IMR-90 (cell line): ENCODE measurements at regions not wholly inside any gene's neighbourhood (a gene's known extent, or its start where the extent isn't known, plus 50 kb on each side); places are given as distances from the start of the nearest gene placed in this dataset.

ENCODE experiments used
- ATAC-seq: fragments of 200-7000 bp; cut with Tn5 transposase; 2 replicates; pipeline ENCODE4 v1.9.1; 2020; ENCODE audit warnings: low read depth, mild to moderate bottlenecking, moderate library complexity
- BruUV-seq: library from RNA; stranded (reverse); fragments of 400-500 nt; replicated peaks from 2 replicates; lab custom pipeline; 2021; lab: Mats Ljungman, UMichigan
- CTCF ChIA-PET: fragments of 300-600 bp; formaldehyde crosslinking; extraction: SDS; loops from one replicate; lab custom pipeline; 2021; ENCODE audit warnings: antibody characterized with exemption; lab: Yijun Ruan, JAX
- POLR2A ChIA-PET: fragments of 300-600 bp; sonication (Branson Sonifier 250); formaldehyde crosslinking; loops from one replicate; lab custom pipeline; 2022; ENCODE audit warnings: antibody characterized with exemption; ENCODE audit not compliant: unreplicated experiment; lab: Charles Lee
- DNase-seq: peaks from one replicate; pipeline ENCODE4 v3.0.0; 2013
- H2AFZ ChIP-seq: replicated peaks from 2 replicates; pipeline ENCODE3; 2013; ENCODE audit warnings: low read length, mild to moderate bottlenecking; ENCODE audit not compliant: poor library complexity
- H2AK5ac ChIP-seq: 2 replicates; pipeline ENCODE4 v1.6.1; 2013; ENCODE audit warnings: low read depth, low read length, inconsistent platforms
- H2AK9ac ChIP-seq: replicated peaks from 2 replicates; pipeline ENCODE3; 2013; ENCODE audit warnings: mild to moderate bottlenecking, low read depth, low read length, moderate library complexity; ENCODE audit not compliant: poor library complexity
- H2BK120ac ChIP-seq: 2 replicates; pipeline ENCODE4 v1.6.1; 2013; ENCODE audit warnings: low read depth, low read length, inconsistent platforms
- H2BK15ac ChIP-seq: 3 replicates; pipeline ENCODE4 v1.6.1; 2013; ENCODE audit warnings: low read depth, low read length, inconsistent platforms
- H2BK20ac ChIP-seq: 2 replicates; pipeline ENCODE4 v1.6.1; 2013; ENCODE audit warnings: low read depth, mild to moderate bottlenecking, inconsistent platforms, low read length, moderate library complexity
- H2BK5ac ChIP-seq: 2 replicates; pipeline ENCODE4 v1.6.1; 2013; ENCODE audit warnings: mild to moderate bottlenecking, low read depth, low read length, inconsistent platforms; ENCODE audit not compliant: poor library complexity, severe bottlenecking
- H3K14ac ChIP-seq: replicated peaks from 2 replicates; pipeline ENCODE4 v1.6.1; 2013; ENCODE audit warnings: low read depth, low read length, inconsistent platforms
- H3K18ac ChIP-seq: 2 replicates; pipeline ENCODE4 v1.6.1; 2013; ENCODE audit warnings: low read depth, low read length, control low read depth
- H3K23ac ChIP-seq: 2 replicates; pipeline ENCODE4 v1.6.1; 2013; ENCODE audit warnings: low read depth, low read length, inconsistent platforms
- H3K27ac ChIP-seq: 2 replicates; pipeline ENCODE4 v1.5.1; 2013; ENCODE audit warnings: mild to moderate bottlenecking, control low read depth, low read length; ENCODE audit not compliant: insufficient read depth
- H3K27me3 ChIP-seq: 2 replicates; pipeline ENCODE4 v1.6.1; 2013; ENCODE audit warnings: low read length; ENCODE audit not compliant: control insufficient read depth, insufficient read depth
- H3K36me3 ChIP-seq: 2 replicates; pipeline ENCODE4 v1.6.1; 2013; ENCODE audit warnings: low read length, mixed read lengths; ENCODE audit not compliant: control insufficient read depth, insufficient read depth
- H3K4ac ChIP-seq: 2 replicates; pipeline ENCODE4 v1.6.1; 2013; ENCODE audit warnings: low read depth, low read length, inconsistent platforms
- H3K4me1 ChIP-seq: 2 replicates; pipeline ENCODE4 v1.6.1; 2013; ENCODE audit warnings: low read length, mixed read lengths; ENCODE audit not compliant: control insufficient read depth, insufficient read depth
- H3K4me2 ChIP-seq: 2 replicates; pipeline ENCODE4 v1.6.1; 2013; ENCODE audit warnings: low read depth, mild to moderate bottlenecking, control low read depth, low read length, moderate library complexity
- H3K4me3 ChIP-seq: 2 replicates; pipeline ENCODE4 v1.5.1; 2013; ENCODE audit warnings: low read depth, mild to moderate bottlenecking, control low read depth, low read length, moderate library complexity; ENCODE audit not compliant: insufficient read depth
- H3K56ac ChIP-seq: 2 replicates; pipeline ENCODE4 v1.6.1; 2013; ENCODE audit warnings: low read length, inconsistent platforms; ENCODE audit not compliant: insufficient read depth; ENCODE audit errors: extremely low read depth
- H3K79me1 ChIP-seq, 2 experiments: 2 replicates each; pipeline ENCODE4 v1.6.1; 2013; ENCODE audit warnings: low read length in 2 of 2, inconsistent platforms in 1 of 2, low read depth in 1 of 2
- H3K9ac ChIP-seq: 2 replicates; pipeline ENCODE4 v1.6.1; 2013; ENCODE audit warnings: low read depth, low read length, control low read depth
- H3K9me1 ChIP-seq: 2 replicates; pipeline ENCODE4 v1.6.1; 2013; ENCODE audit warnings: low read length, inconsistent platforms; ENCODE audit not compliant: insufficient read depth
- H3K9me3 ChIP-seq: 2 replicates; pipeline ENCODE4 v1.6.1; 2013; ENCODE audit warnings: low read length; ENCODE audit not compliant: control insufficient read depth, insufficient read depth
- H4K20me1 ChIP-seq: 2 replicates; pipeline ENCODE4 v1.6.1; 2013; ENCODE audit warnings: low read length, inconsistent platforms; ENCODE audit not compliant: insufficient read depth
- H4K5ac ChIP-seq: 2 replicates; pipeline ENCODE4 v1.6.1; 2013; ENCODE audit warnings: mild to moderate bottlenecking, low read depth, low read length, control low read depth
- H4K8ac ChIP-seq, 2 experiments: 2 replicates each; pipeline ENCODE4 v1.6.1; 2013; ENCODE audit warnings: low read depth in 2 of 2, low read length in 2 of 2, control low read depth in 1 of 2, inconsistent platforms in 1 of 2
- H4K91ac ChIP-seq: 2 replicates; pipeline ENCODE4 v1.6.1; 2013; ENCODE audit warnings: low read depth, low read length, inconsistent platforms; ENCODE audit not compliant: insufficient read depth
- SMC3 ChIP-seq: fragments of 150-350 bp; IDR thresholded peaks from 2 replicates; pipeline ENCODE4 v1.6.1; 2016; ENCODE audit warnings: low read depth, mild to moderate bottlenecking, antibody characterized with exemption, low read length, moderate library complexity
- WGBS, 2 experiments: methylation state at CpG; one replicate each; pipeline versions ENCODE4 v1.1.5 to v1.1.7; 2013; ENCODE audit warnings: missing lambda C conversion rate in 2 of 2; ENCODE audit not compliant: insufficient read length in 1 of 2; ENCODE audit errors: extremely low coverage in 2 of 2; 5-methylcytosine and 5-hydroxymethylcytosine counted together
- dilution Hi-C: fragments of 300-500 bp; cut with HindIII; formaldehyde crosslinking; loops from one replicate; pipeline ENCODE4 v1.14.3; 2018; ENCODE audit warnings: low sequenced_read_pairs; ENCODE audit not compliant: unreplicated experiment
- in situ Hi-C: fragments of 300-500 bp; cut with MboI; formaldehyde crosslinking; loops from 3 replicates; pipeline ENCODE4 v1.14.3; 2019; ENCODE audit warnings: low sequenced_read_pairs, inconsistent platforms, mixed read lengths
- intact Hi-C: fragments of 100-400 bp; cut with micrococcal nuclease; formaldehyde crosslinking; loops from 2 replicates; pipeline ENCODE4 v1.10.0; 2022

DNA sequence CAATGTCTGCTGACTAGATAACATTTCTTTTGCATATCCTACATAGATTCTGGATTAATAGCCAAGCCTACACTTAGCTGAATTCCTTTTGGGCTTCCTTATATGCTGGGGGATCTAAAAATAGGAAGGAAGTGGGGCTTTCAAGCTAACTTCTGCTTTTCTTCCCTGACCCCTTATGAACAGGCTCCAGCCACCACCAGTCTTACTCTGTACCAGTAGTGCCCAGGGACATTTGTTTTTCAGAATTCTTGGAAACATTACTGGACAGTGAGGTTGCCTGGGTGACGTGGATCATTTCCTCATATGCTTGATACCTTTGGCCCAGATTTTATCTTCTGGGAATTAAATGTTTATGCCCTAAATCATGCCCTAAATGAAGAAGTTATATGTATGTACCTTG, 55.9 kb upstream of the SRRM4 start:
- ATAC-seq (no peak), DNase-seq (no peak)
- no peak overlapping the region for H3K27ac ChIP-seq
- H4K20me1 ChIP-seq: no peaks in the 10 kb centered on the region
- no peak overlapping the region for H2BK5ac ChIP-seq
- no peak overlapping the region for H3K4ac ChIP-seq
- in situ Hi-C loops (no loop called here), dilution Hi-C loops (no loop called here), intact Hi-C loops (no loop called here)
- no peak overlapping the region for H3K23ac ChIP-seq
- H3K4me1 ChIP-seq: no peaks in the 10 kb centered on the region
- no peaks in the 10 kb centered on the region for H3K36me3 ChIP-seq
- POLR2A ChIA-PET: no interaction called here
- peaks cover 20% of the 10 kb centered on the region for H3K9me3 ChIP-seq
- TF ChIP-seq SMC3: no peak
- no peak overlapping the region for H2BK120ac ChIP-seq
- no peaks in the 10 kb centered on the region for H3K27me3 ChIP-seq
- CTCF ChIA-PET: interaction anchor here (0.7 kb wide), 1 partner anchor 973 kb away, joined by 3 read pairs; no protein-coding TSS in a partner anchor
- no CpG with 5 or more reads among the region's 1 CpG for WGBS, 2 experiments
- no peak overlapping the region for H3K14ac ChIP-seq
- H2AK9ac ChIP-seq: no peak overlapping the region
- no peak overlapping the region for H3K18ac ChIP-seq
- no peak overlapping the region for H2AK5ac ChIP-seq
- H3K79me1 ChIP-seq: no peaks in the 10 kb centered on the region
- H4K5ac ChIP-seq: no peak overlapping the region
- H3K9me1 ChIP-seq: no peaks in the 10 kb centered on the region
- H3K9ac ChIP-seq: no peak overlapping the region
- no peak overlapping the region for H4K8ac ChIP-seq
- no peak overlapping the region for H2BK15ac ChIP-seq
- no peak overlapping the region for H4K91ac ChIP-seq
- no peak overlapping the region for H2BK20ac ChIP-seq
- H2AFZ ChIP-seq: no peak overlapping the region
- H3K56ac ChIP-seq: no peak overlapping the region
- no peak overlapping the region for H3K4me3 ChIP-seq
- no TSS peak for BruUV-seq
- no peak overlapping the region for H3K4me2 ChIP-seq
